LNCaP clone FGC (cell line): ENCODE measurements at regions not wholly inside any gene's neighbourhood (a gene's known extent, or its start where the extent isn't known, plus 50 kb on each side); places are given as distances from the start of the nearest gene placed in this dataset.
"Not testable (repeated sequence)": the region's sequence is repeated elsewhere in the genome, so short reads cannot be mapped to it uniquely, and the experiment has no call there.

ENCODE experiments used
- DNase-seq: peaks from one replicate; pipeline ENCODE4 v3.0.0-alpha.2; 2011; ENCODE audit warnings: low read depth
- H3K4me3 ChIP-seq: 2 replicates; pipeline ENCODE4 v1.5.1; 2011; ENCODE audit warnings: mild to moderate bottlenecking, low read depth, low read length, control low read depth
- CTCF ChIP-seq: IDR thresholded peaks from 2 replicates; pipeline ENCODE4 v1.5.1; 2012; ENCODE audit warnings: mild to moderate bottlenecking; ENCODE audit not compliant: control insufficient read depth, insufficient read depth; ENCODE audit errors: extremely low read depth

GRCh38 chr4:100022792-100023222 is 72.7 kb upstream of the H2AZ1 start:
- DNase-seq: no peak
- H3K4me3 ChIP-seq: no peak overlapping the region
- TF ChIP-seq CTCF: no peak

GRCh38 chr4:100019821-100020220 is 69.7 kb upstream of the H2AZ1 start:
- no peak for TF ChIP-seq CTCF
- no peak overlapping the region for H3K4me3 ChIP-seq
- no peak for DNase-seq

GRCh38 chr4:100017637-100018310 is 67.7 kb upstream of the H2AZ1 start:
- no peak for TF ChIP-seq CTCF
- DNase-seq: peak; percentile 98
- no peak overlapping the region for H3K4me3 ChIP-seq

GRCh38 chr4:100016191-100016590 is 66.1 kb upstream of the H2AZ1 start:
- no peak overlapping the region for H3K4me3 ChIP-seq
- no peak for TF ChIP-seq CTCF
- DNase-seq: no peak

GRCh38 chr4:100014616-100015015 is 64.5 kb upstream of the H2AZ1 start:
- no peak for TF ChIP-seq CTCF
- H3K4me3 ChIP-seq: no peak overlapping the region
- DNase-seq: no peak

- no peak for TF ChIP-seq CTCF
- DNase-seq: no peak
- no peak overlapping the region for H3K4me3 ChIP-seq
Measured at GRCh38 chr4:100009490-100009889, 59.4 kb upstream of the H2AZ1 start.

- H3K4me3 ChIP-seq: no peak overlapping the region
- TF ChIP-seq CTCF: no peak
- DNase-seq: no peak
Measured at GRCh38 chr4:100008048-100008447, 58.0 kb upstream of the H2AZ1 start.

- not testable (repeated sequence) for DNase-seq, H3K4me3 ChIP-seq
Measured at GRCh38 chr4:100006161-100006560, 56.1 kb upstream of the H2AZ1 start.
